Neural progenitor cell (in vitro differentiated cells): ENCODE measurements at regions not wholly inside any gene's neighbourhood (a gene's known extent, or its start where the extent isn't known, plus 50 kb on each side); places are given as distances from the start of the nearest gene placed in this dataset.
"Not testable (repeated sequence)": the region's sequence is repeated elsewhere in the genome, so short reads cannot be mapped to it uniquely, and the experiment has no call there.

ENCODE experiments used
- DNase-seq: peaks from one replicate; pipeline ENCODE4 v3.0.0-alpha.2; 2016; ENCODE audit warnings: low spot score
- H2AFZ ChIP-seq: fragments of 200-600 bp; sonication (generic); replicated peaks from 2 replicates; pipeline ENCODE4 v1.6.1; 2016; ENCODE audit warnings: antibody characterized with exemption
- H3F3A ChIP-seq: fragments of 200-600 bp; sonication (generic); 2 replicates; pipeline ENCODE4 v1.6.1; 2016; ENCODE audit warnings: antibody characterized with exemption, low read depth
- H3K27ac ChIP-seq: fragments of 200-600 bp; sonication (generic); 2 replicates; pipeline ENCODE4 v1.5.1; 2016; ENCODE audit warnings: mild to moderate bottlenecking
- H3K27me3 ChIP-seq: fragments of 200-600 bp; sonication (generic); 2 replicates; pipeline ENCODE4 v1.6.1; 2016; ENCODE audit warnings: mild to moderate bottlenecking, moderate library complexity
- H3K36me3 ChIP-seq: fragments of 200-600 bp; sonication (generic); 2 replicates; pipeline ENCODE4 v1.5.1; 2016
- H3K4me1 ChIP-seq: fragments of 200-600 bp; sonication (generic); 2 replicates; pipeline ENCODE4 v1.6.1; 2016; ENCODE audit warnings: mixed run types
- H3K4me2 ChIP-seq: fragments of 200-600 bp; sonication (generic); 2 replicates; pipeline ENCODE4 v1.6.1; 2016
- H3K4me3 ChIP-seq: fragments of 200-600 bp; sonication (generic); 2 replicates; pipeline ENCODE4 v1.5.1; 2016
- H3K79me2 ChIP-seq: fragments of 200-600 bp; sonication (generic); 2 replicates; pipeline ENCODE4 v1.6.1; 2016; ENCODE audit warnings: low read depth
- H3K9ac ChIP-seq: fragments of 200-600 bp; sonication (generic); 2 replicates; pipeline ENCODE4 v1.6.1; 2016
- H3K9me3 ChIP-seq: fragments of 200-600 bp; sonication (generic); 2 replicates; pipeline ENCODE4 v1.5.1; 2016; ENCODE audit warnings: low read depth
- H4K20me1 ChIP-seq: fragments of 200-600 bp; sonication (generic); 2 replicates; pipeline ENCODE4 v1.6.1; 2016; ENCODE audit warnings: low read depth
- H3K27ac Mint-ChIP-seq: 3 replicates; pipeline ENCODE4 v1.8.0; 2021; ENCODE audit warnings: mixed read lengths
- H3K27me3 Mint-ChIP-seq: 2 replicates; pipeline ENCODE4 v1.8.0; 2022; ENCODE audit warnings: low read depth, mild to moderate bottlenecking, inconsistent platforms, moderate library complexity, mixed read lengths; ENCODE audit not compliant: insufficient read depth
- H3K36me3 Mint-ChIP-seq: 3 replicates; pipeline ENCODE4 v1.8.0; 2021; ENCODE audit warnings: mixed read lengths
- H3K4me1 Mint-ChIP-seq: 3 replicates; pipeline ENCODE4 v1.8.0; 2021; ENCODE audit warnings: mixed read lengths
- H3K4me3 Mint-ChIP-seq: 3 replicates; pipeline ENCODE4 v1.8.0; 2021; ENCODE audit warnings: mild to moderate bottlenecking, moderate library complexity, mixed read lengths
- H3K9me3 Mint-ChIP-seq: 3 replicates; pipeline ENCODE4 v1.8.0; 2020; ENCODE audit warnings: mixed read lengths

- H3K79me2 ChIP-seq, H3K4me1 ChIP-seq, H3K4me3 Mint-ChIP-seq, H3K27ac ChIP-seq, H3K9ac ChIP-seq, H3K27me3 ChIP-seq, H3K36me3 Mint-ChIP-seq, DNase-seq, H3K9me3 ChIP-seq, H3K27me3 Mint-ChIP-seq, H3F3A ChIP-seq, H3K4me3 ChIP-seq, H3K36me3 ChIP-seq, H2AFZ ChIP-seq, H3K4me2 ChIP-seq, H3K27ac Mint-ChIP-seq, H3K9me3 Mint-ChIP-seq, H3K4me1 Mint-ChIP-seq, H4K20me1 ChIP-seq: not testable (repeated sequence)
These were observed 373.4 kb downstream of the GOLGA6L6 start for GRCh38 chr15:20168221-20168620.

GRCh38 chr15:20153528-20153927 is 388.1 kb downstream of the GOLGA6L6 start:
- H3K27me3 ChIP-seq, H3K9ac ChIP-seq, H3F3A ChIP-seq, H3K4me3 Mint-ChIP-seq, H3K4me1 Mint-ChIP-seq, H3K36me3 ChIP-seq, H3K4me1 ChIP-seq, H3K27ac Mint-ChIP-seq, H3K27ac ChIP-seq, H3K4me3 ChIP-seq, H3K79me2 ChIP-seq, H4K20me1 ChIP-seq, H3K9me3 ChIP-seq, H3K9me3 Mint-ChIP-seq, H3K36me3 Mint-ChIP-seq, H3K27me3 Mint-ChIP-seq, H2AFZ ChIP-seq, H3K4me2 ChIP-seq: not testable (repeated sequence)
- peak; percentile 0 for DNase-seq

GRCh38 chr15:20148679-20149078 is 392.9 kb downstream of the GOLGA6L6 start:
- H3K4me3 Mint-ChIP-seq, result not testable (repeated sequence)

GRCh38 chr15:20148008-20148407 is 393.6 kb downstream of the GOLGA6L6 start:
- H3K4me1 ChIP-seq, H3K36me3 ChIP-seq, H3K4me3 Mint-ChIP-seq, H4K20me1 ChIP-seq, H3K9me3 Mint-ChIP-seq, DNase-seq, H3K9ac ChIP-seq, H3K4me2 ChIP-seq, H3K4me1 Mint-ChIP-seq, H2AFZ ChIP-seq, H3F3A ChIP-seq, H3K27ac Mint-ChIP-seq, H3K27me3 ChIP-seq, H3K36me3 Mint-ChIP-seq, H3K27ac ChIP-seq, H3K27me3 Mint-ChIP-seq, H3K4me3 ChIP-seq, H3K79me2 ChIP-seq, H3K9me3 ChIP-seq: not testable (repeated sequence)

More at GRCh38 chr15:20148679-20149078, 392.9 kb downstream of the GOLGA6L6 start:
- H3K36me3 ChIP-seq, H3K9me3 ChIP-seq, H3K4me1 Mint-ChIP-seq, H3K4me2 ChIP-seq, H3K9ac ChIP-seq, DNase-seq, H3K4me1 ChIP-seq, H3K9me3 Mint-ChIP-seq, H3K27ac Mint-ChIP-seq, H3F3A ChIP-seq, H2AFZ ChIP-seq, H3K27me3 ChIP-seq, H3K27ac ChIP-seq, H3K27me3 Mint-ChIP-seq, H3K36me3 Mint-ChIP-seq, H3K4me3 ChIP-seq, H3K79me2 ChIP-seq, H4K20me1 ChIP-seq: not testable (repeated sequence)

- H3K27me3 Mint-ChIP-seq, H3K9me3 ChIP-seq: not testable (repeated sequence)
These were observed 397.1 kb downstream of the GOLGA6L6 start for GRCh38 chr15:20144333-20145036.

GRCh38 chr15:20142906-20143305 is 398.7 kb downstream of the GOLGA6L6 start:
- not testable (repeated sequence) for H3K4me2 ChIP-seq, H3K9me3 ChIP-seq, H3K9me3 Mint-ChIP-seq, DNase-seq, H3K9ac ChIP-seq, H3K27ac ChIP-seq, H3K27me3 Mint-ChIP-seq, H3K27me3 ChIP-seq, H3K36me3 ChIP-seq, H3K27ac Mint-ChIP-seq, H3K4me3 Mint-ChIP-seq, H3K4me3 ChIP-seq, H2AFZ ChIP-seq, H3K36me3 Mint-ChIP-seq, H3K79me2 ChIP-seq, H4K20me1 ChIP-seq, H3K4me1 Mint-ChIP-seq, H3F3A ChIP-seq, H3K4me1 ChIP-seq

More at GRCh38 chr15:20144333-20145036, 397.1 kb downstream of the GOLGA6L6 start:
- H3F3A ChIP-seq, H3K27ac ChIP-seq, H3K4me3 ChIP-seq, H3K27me3 ChIP-seq, H3K36me3 Mint-ChIP-seq, H2AFZ ChIP-seq, H3K36me3 ChIP-seq, H3K4me2 ChIP-seq, H4K20me1 ChIP-seq, H3K9me3 Mint-ChIP-seq, H3K4me1 Mint-ChIP-seq, H3K9ac ChIP-seq, H3K4me1 ChIP-seq, H3K79me2 ChIP-seq, H3K4me3 Mint-ChIP-seq, H3K27ac Mint-ChIP-seq, DNase-seq: not testable (repeated sequence)

GRCh38 chr15:20142410-20142809 is 399.2 kb downstream of the GOLGA6L6 start:
- H3K4me2 ChIP-seq, H3K4me1 Mint-ChIP-seq, H3K9me3 Mint-ChIP-seq, H3K27ac ChIP-seq, H3K4me3 Mint-ChIP-seq, H2AFZ ChIP-seq, H3K4me1 ChIP-seq, H3K27me3 ChIP-seq, H3K79me2 ChIP-seq, H4K20me1 ChIP-seq, H3K4me3 ChIP-seq, H3K27me3 Mint-ChIP-seq, H3K9ac ChIP-seq, H3K36me3 Mint-ChIP-seq, H3F3A ChIP-seq, H3K27ac Mint-ChIP-seq, H3K9me3 ChIP-seq, H3K36me3 ChIP-seq: not testable (repeated sequence)
- DNase-seq, result peak; percentile 0

- H3K9me3 Mint-ChIP-seq, H3K27ac ChIP-seq, H3K4me1 Mint-ChIP-seq, H2AFZ ChIP-seq, H3K9me3 ChIP-seq, H4K20me1 ChIP-seq, H3K36me3 ChIP-seq, H3K27me3 Mint-ChIP-seq, H3K4me2 ChIP-seq, H3K36me3 Mint-ChIP-seq, H3F3A ChIP-seq, H3K4me3 ChIP-seq, H3K27me3 ChIP-seq, H3K27ac Mint-ChIP-seq, H3K4me3 Mint-ChIP-seq, DNase-seq, H3K9ac ChIP-seq, H3K4me1 ChIP-seq, H3K79me2 ChIP-seq: not testable (repeated sequence)
These were observed 416.9 kb downstream of the GOLGA6L6 start for GRCh38 chr15:20124668-20125067.
